CD4-positive, alpha-beta memory T cell (primary cell): ENCODE measurements at regions not wholly inside any gene's neighbourhood (a gene's known extent, or its start where the extent isn't known, plus 50 kb on each side); places are given as distances from the start of the nearest gene placed in this dataset.
"Not testable (repeated sequence)": the region's sequence is repeated elsewhere in the genome, so short reads cannot be mapped to it uniquely, and the experiment has no call there.

Experiments
- CTCF ChIA-PET: fragments of 350-600 bp; sonication (Branson Sonifier 250); formaldehyde crosslinking; loops from one replicate; lab custom pipeline; 2021; ENCODE audit warnings: inconsistent platforms; ENCODE audit not compliant: partially characterized antibody; lab: Charles Lee
- POLR2A ChIA-PET: fragments of 350-600 bp; sonication (Branson Sonifier 250); formaldehyde crosslinking; loops from one replicate; lab custom pipeline; 2021; ENCODE audit not compliant: partially characterized antibody; lab: Charles Lee
- DNase-seq, 5 donors: peaks; one replicate each; pipeline versions ENCODE4 v3.0.0 to v3.0.0-alpha.2; 2020 to 2022; ENCODE audit warnings: mixed read lengths in 1 of 5
- H3K27ac ChIP-seq: one replicate; pipeline ENCODE4 v1.7.0; 2013; ENCODE audit warnings: low read depth, low read length
- H3K27me3 ChIP-seq: 2 replicates; pipeline ENCODE4 v1.7.0; 2013; ENCODE audit warnings: mild to moderate bottlenecking, low read length, moderate library complexity; ENCODE audit not compliant: insufficient read depth
- H3K36me3 ChIP-seq: 2 replicates; pipeline ENCODE4 v1.7.0; 2013; ENCODE audit warnings: mild to moderate bottlenecking, low read length, moderate library complexity; ENCODE audit not compliant: insufficient read depth
- H3K4me1 ChIP-seq: 2 replicates; pipeline ENCODE4 v1.7.0; 2013; ENCODE audit warnings: mild to moderate bottlenecking, low read length, moderate library complexity; ENCODE audit not compliant: insufficient read depth
- H3K4me3 ChIP-seq, 2 donors: one replicate each; pipeline ENCODE4 v1.7.0; 2013; ENCODE audit warnings: low read length in 2 of 2, mild to moderate bottlenecking in 1 of 2
- H3K9me3 ChIP-seq, 2 donors: one replicate each; pipeline ENCODE4 v1.7.0; 2013; ENCODE audit warnings: low read length in 2 of 2, control low read depth in 1 of 2; ENCODE audit not compliant: control insufficient read depth in 1 of 2
- H3K27ac Mint-ChIP-seq, 7 donors: one replicate each; pipeline ENCODE4 v1.8.0; 2020 to 2021; ENCODE audit warnings: mixed read lengths in 7 of 7, mild to moderate bottlenecking in 6 of 7, inconsistent platforms in 3 of 7, moderate library complexity in 3 of 7
- H3K27me3 Mint-ChIP-seq, 2 donors: one replicate each; pipeline ENCODE4 v1.8.0; 2020 to 2021; ENCODE audit warnings: mixed read lengths in 2 of 2
- H3K36me3 Mint-ChIP-seq, 2 donors: one replicate each; pipeline ENCODE4 v1.8.0; 2020 to 2021; ENCODE audit warnings: mixed read lengths in 2 of 2, inconsistent platforms in 1 of 2, mild to moderate bottlenecking in 1 of 2
- H3K4me1 Mint-ChIP-seq, 4 donors: one replicate each; pipeline ENCODE4 v1.8.0; 2020 to 2021; ENCODE audit warnings: mixed read lengths in 4 of 4, mild to moderate bottlenecking in 1 of 4
- H3K4me3 Mint-ChIP-seq, 8 donors: one replicate each; pipeline ENCODE4 v1.8.0; 2020 to 2021; ENCODE audit warnings: mixed read lengths in 8 of 8, mild to moderate bottlenecking in 7 of 8, moderate library complexity in 6 of 8, inconsistent platforms in 3 of 8
- H3K9me3 Mint-ChIP-seq, 8 donors: one replicate each; pipeline ENCODE4 v1.8.0; 2020 to 2021; ENCODE audit warnings: mixed read lengths in 8 of 8, mild to moderate bottlenecking in 5 of 8, inconsistent platforms in 3 of 8, moderate library complexity in 1 of 8
- intact Hi-C: fragments of 100-400 bp; cut with micrococcal nuclease; formaldehyde crosslinking; loops from one replicate; pipeline ENCODE4 v1.15.1; 2023

DNA sequence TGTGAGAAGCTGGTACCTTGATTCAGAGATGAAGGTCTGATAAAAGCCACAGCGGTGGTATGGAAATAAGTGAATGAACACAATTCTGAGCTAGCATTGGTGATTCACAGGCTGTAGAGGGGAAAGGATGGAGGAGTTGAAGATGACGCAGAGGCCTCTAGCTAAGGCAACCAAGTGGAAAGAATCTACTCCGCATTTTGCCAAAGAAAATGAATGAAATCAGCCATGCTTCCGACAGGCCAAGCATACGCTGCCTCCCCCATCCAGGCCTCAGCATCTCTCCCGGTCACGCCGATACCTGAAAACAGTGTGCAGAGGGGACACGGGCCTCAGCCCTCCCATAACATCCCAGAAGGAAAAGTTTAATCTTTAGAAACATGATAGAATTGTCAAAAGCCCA, 124.3 kb upstream of the UNC5B start:
- intact Hi-C loops: no loop called here
- CTCF ChIA-PET: no interaction called here
- Histone ChIP-seq H3K27ac (no peak overlapping the region), H3K4me3 (no peak overlapping the region), H3K36me3 (no peaks in the 10 kb centered on the region), H3K4me1 (no peaks in the 10 kb centered on the region), H3K27me3 (no peaks in the 10 kb centered on the region), H3K9me3 (no peaks in the 10 kb centered on the region)
- H3K4me3 Mint-ChIP-seq: no peak overlapping the region
- peaks cover 0 to 1% (median 0%) of the 10 kb centered on the region in 4 donors for H3K4me1 Mint-ChIP-seq
- no peaks in the 10 kb centered on the region for H3K27me3 Mint-ChIP-seq
- DNase-seq: no peak
- no peaks in the 10 kb centered on the region for H3K36me3 Mint-ChIP-seq
- no peaks in the 10 kb centered on the region for H3K9me3 Mint-ChIP-seq
- POLR2A ChIA-PET: interaction anchor here (0.6 kb wide), 1 partner anchor 16 kb away, joined by 3 read pairs; no protein-coding TSS in a partner anchor
- H3K27ac Mint-ChIP-seq: no peak overlapping the region

DNA sequence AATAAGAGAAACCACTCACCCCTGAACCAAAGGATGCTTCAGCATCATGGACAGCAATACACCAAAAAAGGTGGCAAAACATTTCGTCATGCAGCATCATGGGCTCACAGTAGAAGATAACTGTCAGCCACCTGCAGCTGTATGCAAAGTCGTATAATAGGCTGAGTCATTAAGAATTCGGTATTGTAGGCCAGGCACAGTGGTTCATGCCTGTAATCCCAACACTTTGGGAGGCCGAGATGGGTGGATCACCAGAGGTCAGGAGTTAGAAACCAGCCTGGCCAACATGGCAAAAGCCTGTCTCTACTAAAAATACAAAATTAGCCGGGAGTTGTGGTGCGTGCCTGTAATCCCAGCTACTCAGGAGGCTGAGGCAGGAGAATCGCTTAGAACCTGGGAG, 123.8 kb upstream of the UNC5B start:
- DNase-seq, POLR2A ChIA-PET, H3K4me3 Mint-ChIP-seq, CTCF ChIA-PET, H3K27me3 Mint-ChIP-seq, H3K4me1 Mint-ChIP-seq, H3K36me3 Mint-ChIP-seq, H3K27ac ChIP-seq, H3K9me3 ChIP-seq, H3K4me3 ChIP-seq, H3K36me3 ChIP-seq, intact Hi-C loops, H3K9me3 Mint-ChIP-seq, H3K4me1 ChIP-seq, H3K27me3 ChIP-seq, H3K27ac Mint-ChIP-seq: not testable (repeated sequence)

DNA sequence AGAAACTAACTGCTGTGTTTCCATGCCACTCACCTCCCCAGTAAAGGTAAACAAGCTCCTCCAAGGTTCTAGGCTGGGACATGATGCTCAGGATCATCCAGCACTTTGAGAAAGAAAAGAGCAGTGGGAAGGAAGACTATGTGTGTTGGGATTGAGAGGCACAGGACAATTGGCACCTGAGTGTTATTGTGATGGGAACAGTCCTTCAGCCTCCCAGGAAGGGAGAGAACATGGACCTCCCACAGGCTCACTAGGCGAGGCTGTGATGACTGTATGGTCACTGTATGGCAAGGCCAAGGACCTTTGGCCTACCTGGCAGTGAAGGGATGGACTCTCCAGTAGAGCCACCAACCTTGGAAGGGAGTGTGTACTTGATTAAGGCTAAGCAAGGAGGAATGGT, 123.2 kb upstream of the UNC5B start:
- H3K4me1 ChIP-seq: no peaks in the 10 kb centered on the region
- no peaks in the 10 kb centered on the region for H3K27me3 ChIP-seq
- Mint-ChIP-seq H3K4me1 (peaks cover 0 to 1% (median 0%) of the 10 kb centered on the region in 4 donors), H3K27me3 (peaks cover 0 to under 1% of the 10 kb centered on the region in 2 donors), H3K9me3 (peaks cover 0 to 4% (median under 1%) of the 10 kb centered on the region in 8 donors), H3K36me3 (no peaks in the 10 kb centered on the region), H3K4me3 (no peak overlapping the region), H3K27ac (no peak overlapping the region)
- no peak for DNase-seq
- intact Hi-C loops: no loop called here
- H3K36me3 ChIP-seq: no peaks in the 10 kb centered on the region
- no peaks in the 10 kb centered on the region for H3K9me3 ChIP-seq
- POLR2A ChIA-PET: no interaction called here
- no peak overlapping the region for H3K4me3 ChIP-seq
- CTCF ChIA-PET: no interaction called here
- no peak overlapping the region for H3K27ac ChIP-seq

DNA sequence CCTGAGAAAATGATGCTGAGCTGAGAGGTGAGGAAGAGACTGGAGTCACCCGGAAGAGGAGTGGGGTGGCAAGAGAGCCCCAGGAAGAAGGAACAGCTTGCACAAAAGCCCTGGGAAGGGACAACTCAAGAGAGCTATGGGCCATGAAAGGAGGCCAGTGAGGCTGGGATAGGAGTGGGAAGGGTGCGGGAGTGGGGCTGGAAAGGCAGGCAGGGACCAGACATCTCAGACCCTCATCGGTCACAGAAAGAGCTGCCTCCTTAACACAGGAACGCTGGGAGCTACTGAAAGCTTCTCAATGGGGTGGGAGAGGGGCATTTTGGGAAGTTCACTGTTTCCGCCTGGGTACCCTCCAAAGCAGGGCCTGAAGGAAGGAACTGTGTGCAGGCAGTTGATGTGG, 122.0 kb upstream of the UNC5B start:
- Histone ChIP-seq H3K27me3 (no peaks in the 10 kb centered on the region), H3K36me3 (no peaks in the 10 kb centered on the region), H3K9me3 (no peaks in the 10 kb centered on the region), H3K27ac (no peak overlapping the region), H3K4me3 (no peak overlapping the region), H3K4me1 (no peaks in the 10 kb centered on the region)
- H3K4me3 Mint-ChIP-seq: no peak overlapping the region
- H3K27me3 Mint-ChIP-seq: peaks cover 0 to 3% of the 10 kb centered on the region in 2 donors
- DNase-seq: no peak
- ChIA-PET POLR2A (no interaction called here), CTCF (no interaction called here)
- peaks cover 0 to 6% (median under 1%) of the 10 kb centered on the region in 8 donors for H3K9me3 Mint-ChIP-seq
- H3K36me3 Mint-ChIP-seq: no peaks in the 10 kb centered on the region
- peaks cover 0 to 1% (median 0%) of the 10 kb centered on the region in 4 donors for H3K4me1 Mint-ChIP-seq
- intact Hi-C loops: no loop called here
- no peak overlapping the region for H3K27ac Mint-ChIP-seq

DNA sequence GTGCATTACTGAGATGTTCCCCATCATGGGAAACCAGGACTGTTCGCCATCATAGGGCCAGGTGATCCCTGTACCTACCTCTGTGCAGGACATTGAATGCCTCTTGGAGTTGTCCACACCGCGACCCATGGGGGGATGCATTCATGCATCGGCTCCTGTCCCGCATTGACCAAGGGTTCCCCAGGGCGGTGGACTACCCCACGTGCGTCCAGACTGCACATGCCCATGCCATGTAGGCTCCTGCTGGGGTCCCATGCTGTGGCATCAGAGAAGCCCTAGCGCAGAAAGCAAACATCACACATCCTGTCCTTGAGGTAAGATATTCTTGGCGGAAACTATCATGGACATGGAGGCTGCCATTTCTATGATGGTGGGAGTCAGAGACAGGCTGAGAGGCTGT, 121.6 kb upstream of the UNC5B start:
- no peak overlapping the region for H3K4me3 Mint-ChIP-seq

DNA sequence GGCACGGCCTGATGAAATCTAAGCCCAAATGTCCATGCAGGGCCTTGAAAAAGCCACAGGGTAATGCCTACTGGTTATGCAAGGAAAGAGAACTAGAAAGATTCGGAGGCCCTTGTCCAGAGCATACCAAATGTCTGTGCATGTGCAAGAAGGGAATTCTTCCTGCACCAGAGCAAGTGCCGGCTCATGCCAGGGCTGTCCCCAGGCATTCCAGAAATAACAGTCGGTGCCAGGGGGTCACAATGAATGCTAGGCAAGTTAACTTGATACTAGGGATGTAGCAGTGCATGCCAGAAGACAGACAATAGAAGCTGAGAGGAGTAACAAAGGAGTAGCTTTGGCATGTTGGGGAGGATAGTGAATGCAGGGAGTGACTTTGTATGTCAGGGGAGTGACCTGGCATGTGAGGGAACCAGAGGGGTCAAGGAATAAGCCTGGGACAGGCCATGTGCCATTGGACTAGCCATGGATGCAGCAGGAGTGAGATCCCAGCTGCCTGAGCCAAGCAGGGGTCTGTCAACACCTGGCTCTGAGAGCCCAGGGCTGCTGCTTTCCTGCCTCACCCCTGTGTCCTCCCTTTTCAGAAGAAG, 119.5 kb upstream of the UNC5B start:
- H3K36me3 Mint-ChIP-seq: no peaks in the 10 kb centered on the region
- CTCF ChIA-PET: no interaction called here
- H3K4me1 Mint-ChIP-seq: peaks cover 0 to 1% (median 0%) of the 10 kb centered on the region in 4 donors

More for the DNA sequence above, 121.6 kb upstream of the UNC5B start:
- DNase-seq: no peak
- intact Hi-C loops: no loop called here
- Mint-ChIP-seq H3K9me3 (peaks cover 0 to 6% (median under 1%) of the 10 kb centered on the region in 8 donors), H3K27me3 (peaks cover 0 to 3% of the 10 kb centered on the region in 2 donors), H3K36me3 (no peaks in the 10 kb centered on the region), H3K27ac (no peak overlapping the region), H3K4me1 (peaks cover 0 to 1% (median 0%) of the 10 kb centered on the region in 4 donors)
- Histone ChIP-seq H3K27ac (no peak overlapping the region), H3K36me3 (no peaks in the 10 kb centered on the region), H3K27me3 (no peaks in the 10 kb centered on the region), H3K9me3 (no peaks in the 10 kb centered on the region), H3K4me1 (no peaks in the 10 kb centered on the region), H3K4me3 (no peak overlapping the region)
- POLR2A ChIA-PET: no interaction called here
- CTCF ChIA-PET: no interaction called here

DNA sequence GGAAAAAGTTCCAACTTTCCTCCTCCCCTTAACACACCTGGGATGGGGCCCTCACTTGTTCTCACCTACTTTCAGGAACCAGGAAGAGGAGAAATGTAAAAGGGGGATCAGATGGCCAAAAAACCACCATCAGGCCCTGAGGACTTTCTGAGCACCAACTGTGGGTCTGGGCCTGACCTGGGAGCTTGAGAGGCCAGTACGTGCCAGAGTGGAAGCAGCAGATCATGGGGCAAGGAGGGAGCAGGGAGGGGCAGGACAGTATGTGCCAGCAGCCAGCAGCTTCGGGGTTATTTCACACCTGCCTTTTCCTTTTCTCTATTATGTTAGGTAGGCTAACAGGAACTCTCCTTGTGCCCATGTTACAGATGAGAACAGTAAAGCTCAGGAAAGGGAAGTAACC, 118.8 kb upstream of the UNC5B start:
- no peaks in the 10 kb centered on the region for H3K4me1 ChIP-seq
- Mint-ChIP-seq H3K27me3 (peaks cover 0 to 11% of the 10 kb centered on the region in 2 donors), H3K36me3 (no peaks in the 10 kb centered on the region), H3K4me3 (no peak overlapping the region), H3K4me1 (peaks cover 0 to 1% (median 0%) of the 10 kb centered on the region in 4 donors), H3K9me3 (peaks cover 0 to 6% (median under 1%) of the 10 kb centered on the region in 8 donors), H3K27ac (no peak overlapping the region)
- H3K9me3 ChIP-seq: no peaks in the 10 kb centered on the region
- H3K36me3 ChIP-seq: no peaks in the 10 kb centered on the region
- no peaks in the 10 kb centered on the region for H3K27me3 ChIP-seq
- no peak overlapping the region for H3K27ac ChIP-seq
- ChIA-PET POLR2A (no interaction called here), CTCF (no interaction called here)
- intact Hi-C loops: no loop called here
- DNase-seq: no peak
- H3K4me3 ChIP-seq: no peak overlapping the region

More for the DNA sequence above, 119.5 kb upstream of the UNC5B start:
- Histone ChIP-seq H3K9me3 (no peaks in the 10 kb centered on the region), H3K36me3 (no peaks in the 10 kb centered on the region), H3K27ac (no peak overlapping the region), H3K4me1 (no peaks in the 10 kb centered on the region), H3K4me3 (no peak overlapping the region), H3K27me3 (no peaks in the 10 kb centered on the region)
- no peak for DNase-seq
- POLR2A ChIA-PET: no interaction called here
- no peak overlapping the region for H3K27ac Mint-ChIP-seq
- intact Hi-C loops: no loop called here
- no peak overlapping the region for H3K4me3 Mint-ChIP-seq
- H3K9me3 Mint-ChIP-seq: peaks cover 0 to 6% (median under 1%) of the 10 kb centered on the region in 8 donors
- H3K27me3 Mint-ChIP-seq: peaks cover 0 to 8% of the 10 kb centered on the region in 2 donors
